OCI-LY1 (cell line): ENCODE measurements at regions not wholly inside any gene's neighbourhood (a gene's known extent, or its start where the extent isn't known, plus 50 kb on each side); places are given as distances from the start of the nearest gene placed in this dataset.

ENCODE experiments used
- EZH2 ChIP-seq: fragments of 200-600 bp; sonication (generic), shearing (Covaris generic); IDR thresholded peaks from 2 replicates; pipeline ENCODE4 v1.8.0; 2017; ENCODE audit warnings: borderline replicate concordance, mixed run types, mild to moderate bottlenecking, antibody characterized with exemption, low read length, moderate library complexity, mixed read lengths
- TF ChIP-seq, protein P1 (sequence below): fragments of 200-600 bp; sonication (generic), shearing (Covaris generic); IDR thresholded peaks from 2 replicates; pipeline ENCODE4 v1.5.1; 2017; ENCODE audit warnings: mild to moderate bottlenecking, antibody characterized with exemption, low read length, moderate library complexity, mixed read lengths

DNA sequence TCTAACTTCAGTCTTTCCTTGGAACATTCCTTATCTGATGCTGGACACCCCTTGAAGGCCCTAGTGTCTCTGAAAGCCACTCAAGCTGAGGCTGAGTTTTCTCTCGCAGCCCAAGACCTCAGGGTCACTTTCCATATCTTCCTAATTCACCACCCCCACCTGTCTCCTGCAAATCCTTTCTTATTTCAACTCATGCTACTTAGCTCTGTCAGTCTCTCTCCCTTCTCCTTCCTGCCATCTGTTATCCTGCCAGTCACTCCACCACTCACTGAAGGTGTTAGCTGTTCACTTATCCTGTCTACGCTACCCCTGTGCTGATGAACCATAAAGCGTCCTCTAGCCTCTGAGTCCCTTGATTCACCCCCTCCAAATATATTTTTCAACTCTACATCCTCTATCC, 143.9 kb upstream of the SHISA6 start:
- TF ChIP-seq EZH2, result no peak
- TF ChIP-seq, protein P1, sequence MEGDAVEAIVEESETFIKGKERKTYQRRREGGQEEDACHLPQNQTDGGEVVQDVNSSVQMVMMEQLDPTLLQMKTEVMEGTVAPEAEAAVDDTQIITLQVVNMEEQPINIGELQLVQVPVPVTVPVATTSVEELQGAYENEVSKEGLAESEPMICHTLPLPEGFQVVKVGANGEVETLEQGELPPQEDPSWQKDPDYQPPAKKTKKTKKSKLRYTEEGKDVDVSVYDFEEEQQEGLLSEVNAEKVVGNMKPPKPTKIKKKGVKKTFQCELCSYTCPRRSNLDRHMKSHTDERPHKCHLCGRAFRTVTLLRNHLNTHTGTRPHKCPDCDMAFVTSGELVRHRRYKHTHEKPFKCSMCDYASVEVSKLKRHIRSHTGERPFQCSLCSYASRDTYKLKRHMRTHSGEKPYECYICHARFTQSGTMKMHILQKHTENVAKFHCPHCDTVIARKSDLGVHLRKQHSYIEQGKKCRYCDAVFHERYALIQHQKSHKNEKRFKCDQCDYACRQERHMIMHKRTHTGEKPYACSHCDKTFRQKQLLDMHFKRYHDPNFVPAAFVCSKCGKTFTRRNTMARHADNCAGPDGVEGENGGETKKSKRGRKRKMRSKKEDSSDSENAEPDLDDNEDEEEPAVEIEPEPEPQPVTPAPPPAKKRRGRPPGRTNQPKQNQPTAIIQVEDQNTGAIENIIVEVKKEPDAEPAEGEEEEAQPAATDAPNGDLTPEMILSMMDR, result no peak
